Hindlimb muscle (tissue), 1 donor: ENCODE measurements at regions not wholly inside any gene's neighbourhood (a gene's known extent, or its start where the extent isn't known, plus 50 kb on each side); places are given as distances from the start of the nearest gene placed in this dataset.

ENCODE experiments used
- DNase-seq: peaks from one replicate; pipeline ENCODE4 v3.0.0-alpha.2; 2013

- no peak for DNase-seq
Measured at GRCh38 chr11:64501500-64502427, 54.0 kb upstream of the SLC22A11 start.

DNA sequence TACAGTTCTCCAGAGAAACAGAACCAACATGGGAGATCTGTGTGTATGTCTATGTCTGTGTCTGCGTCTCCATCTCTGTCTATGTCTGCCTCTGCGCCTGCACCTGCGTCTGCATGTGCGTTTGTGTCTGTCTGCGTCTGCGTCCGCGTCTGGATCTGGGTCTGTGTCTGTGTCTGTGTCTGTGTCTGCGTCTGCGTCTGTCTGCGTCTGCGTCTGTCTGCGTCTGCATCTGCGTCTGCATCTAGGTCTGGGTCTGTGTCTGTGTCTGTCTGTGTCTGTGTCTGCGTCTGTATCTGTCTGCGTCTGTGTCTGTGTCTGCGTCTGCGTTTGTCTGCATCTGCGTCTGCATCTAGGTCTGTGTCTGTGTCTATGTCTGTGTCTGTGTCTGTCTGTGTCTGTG is 53.1 kb upstream of the SLC22A11 start:
- no peak for DNase-seq

DNA sequence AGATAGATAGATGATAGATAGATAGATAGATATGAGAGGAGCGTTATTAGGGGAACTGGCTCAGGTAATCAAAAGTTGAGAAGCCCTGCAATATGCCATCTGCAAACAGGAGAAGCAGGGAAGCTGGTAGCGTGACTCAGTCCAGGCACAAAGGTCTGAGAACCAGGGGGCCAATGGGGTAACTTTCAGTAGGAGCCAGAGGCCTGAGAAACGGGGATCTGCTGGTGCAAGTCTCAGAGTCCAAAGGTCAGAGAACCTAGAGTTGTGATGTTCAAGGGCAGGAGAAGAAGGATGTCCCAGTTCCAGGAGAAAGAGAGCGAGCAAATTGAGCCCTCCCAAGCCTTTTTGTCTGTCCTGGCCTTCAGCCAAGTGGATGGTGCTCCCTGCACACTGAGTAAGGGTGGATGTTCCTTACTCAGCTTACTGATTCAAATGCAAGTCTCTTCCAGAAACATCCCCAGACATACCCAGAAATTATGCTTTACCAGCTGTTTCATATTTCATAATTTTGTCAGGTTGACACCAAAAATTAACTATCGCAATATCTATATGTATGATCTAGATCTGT is 52.5 kb upstream of the SLC22A11 start:
- DNase-seq: no peak

- no peak for DNase-seq
Measured at GRCh38 chr11:64504999-64505398, 50.7 kb upstream of the SLC22A11 start.
